Cardiac septum (tissue), 1 donor: ENCODE measurements at regions not wholly inside any gene's neighbourhood (a gene's known extent, or its start where the extent isn't known, plus 50 kb on each side); places are given as distances from the start of the nearest gene placed in this dataset.
"Not testable (repeated sequence)": the region's sequence is repeated elsewhere in the genome, so short reads cannot be mapped to it uniquely, and the experiment has no call there.

Source experiments
- DNase-seq: peaks from one replicate; pipeline ENCODE4 v3.0.0-alpha.2; 2020; ENCODE audit warnings: low spot score
- intact Hi-C: fragments of 100-400 bp; cut with DNase I; formaldehyde crosslinking; loops from one replicate; pipeline ENCODE4 v1.14.0; 2022
- donor health status: DM: no; HTN: no; CAD: no.

DNA sequence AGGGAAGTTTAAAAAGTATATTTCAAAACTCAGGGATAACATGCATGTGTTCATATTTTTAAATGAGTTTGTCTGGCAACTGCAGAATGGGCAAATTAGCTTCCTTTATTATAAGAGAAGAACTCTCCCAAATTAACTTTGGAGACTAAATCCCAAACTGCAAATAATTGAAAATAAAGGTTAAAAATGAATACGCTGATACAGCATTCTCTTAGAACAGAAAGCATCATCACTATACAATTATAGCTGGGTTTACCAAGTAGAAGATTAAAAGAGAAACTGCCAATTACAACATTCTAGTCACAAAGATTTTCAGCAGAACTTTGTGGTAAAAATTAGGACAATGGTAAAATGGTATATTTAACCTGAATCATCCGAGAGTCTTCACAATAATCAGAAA is 73.3 kb downstream of the OLFM4 start:
- no peak for DNase-seq
- intact Hi-C loops, result no loop called here

GRCh38 chr13:53104136-53104535 is 75.5 kb downstream of the OLFM4 start:
- DNase-seq, result no peak
- intact Hi-C loops, result no loop called here

DNA sequence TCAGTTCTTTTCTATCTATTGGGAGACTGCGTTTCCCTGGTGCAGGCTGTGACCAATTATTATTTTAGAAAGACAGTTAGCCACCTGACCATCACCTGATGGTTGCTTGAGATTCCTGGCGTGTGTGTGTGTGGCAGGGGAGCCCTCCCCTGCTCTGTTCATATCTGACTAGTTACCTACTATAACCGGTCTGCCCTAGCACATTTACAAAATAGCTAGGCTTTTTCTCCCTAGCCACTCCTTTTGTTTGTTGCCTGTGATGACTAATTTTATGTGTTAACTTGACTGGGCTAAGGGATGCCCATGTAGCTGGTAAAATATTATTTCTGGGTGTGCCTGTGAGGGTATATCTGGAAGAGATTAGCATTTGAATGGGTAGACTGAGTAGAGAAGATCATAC is 76.9 kb downstream of the OLFM4 start:
- intact Hi-C loops, result no loop called here

DNA sequence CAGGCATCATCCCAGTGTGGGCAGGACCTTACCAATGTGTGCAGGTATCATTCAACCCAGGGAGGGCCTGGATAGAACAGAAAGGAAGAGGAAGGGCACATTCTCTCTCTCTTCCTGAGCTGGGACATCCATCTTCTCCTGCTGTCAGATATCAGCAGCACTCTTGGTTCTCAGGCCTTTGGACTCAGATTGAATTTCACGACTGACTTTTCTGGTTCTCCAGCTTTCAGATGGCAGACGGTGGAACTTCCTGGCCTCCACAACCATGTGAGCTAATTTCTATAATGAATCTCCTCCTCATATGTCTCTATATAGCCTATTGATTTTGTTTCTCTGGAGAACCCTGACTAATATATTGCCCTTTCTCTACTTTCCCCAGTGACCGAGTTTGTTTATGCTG is 77.3 kb downstream of the OLFM4 start:
- no peak for DNase-seq
- intact Hi-C loops, result no loop called here

More for the DNA sequence above, 76.9 kb downstream of the OLFM4 start:
- DNase-seq, result no peak

DNA sequence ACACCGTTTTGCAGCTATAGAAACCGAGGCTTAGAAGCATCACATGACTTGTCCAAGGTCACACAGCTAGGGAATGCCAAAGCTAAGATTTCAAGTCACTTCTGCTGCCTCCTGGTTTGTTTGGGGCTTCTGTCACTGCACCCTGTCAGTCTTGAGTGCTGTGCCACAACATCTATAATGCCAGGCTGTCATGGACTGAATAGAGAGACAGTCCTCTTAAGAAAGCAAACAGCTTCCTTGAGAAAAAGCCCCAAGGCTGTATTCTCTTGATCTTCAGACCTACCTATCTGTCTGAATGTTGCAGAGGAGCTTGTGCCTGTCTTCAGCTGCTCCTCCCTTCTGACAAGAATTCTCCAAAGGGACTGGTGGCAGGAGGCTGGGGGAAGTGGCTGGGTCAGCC is 81.6 kb downstream of the OLFM4 start:
- intact Hi-C loops, result no loop called here
- no peak for DNase-seq

DNA sequence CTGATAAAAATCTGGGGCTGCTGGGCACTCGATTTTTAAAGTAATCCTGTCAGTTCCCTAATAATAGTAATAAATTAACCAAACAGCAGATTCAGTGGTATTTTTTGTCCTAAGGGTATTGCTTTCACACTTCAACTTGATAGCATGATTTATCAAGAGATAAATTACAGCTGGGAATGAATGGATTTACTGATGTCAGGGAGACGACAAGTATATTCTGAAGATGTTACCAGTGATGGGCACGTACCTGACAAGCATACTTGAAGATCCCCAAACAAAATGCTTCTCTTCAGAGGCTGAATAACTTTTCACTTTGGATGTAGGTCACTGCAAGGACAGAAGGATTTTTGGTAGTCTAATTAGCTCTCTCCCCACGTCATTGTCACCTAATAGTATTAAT is 82.0 kb downstream of the OLFM4 start:
- intact Hi-C loops, result no loop called here
- no peak for DNase-seq

DNA sequence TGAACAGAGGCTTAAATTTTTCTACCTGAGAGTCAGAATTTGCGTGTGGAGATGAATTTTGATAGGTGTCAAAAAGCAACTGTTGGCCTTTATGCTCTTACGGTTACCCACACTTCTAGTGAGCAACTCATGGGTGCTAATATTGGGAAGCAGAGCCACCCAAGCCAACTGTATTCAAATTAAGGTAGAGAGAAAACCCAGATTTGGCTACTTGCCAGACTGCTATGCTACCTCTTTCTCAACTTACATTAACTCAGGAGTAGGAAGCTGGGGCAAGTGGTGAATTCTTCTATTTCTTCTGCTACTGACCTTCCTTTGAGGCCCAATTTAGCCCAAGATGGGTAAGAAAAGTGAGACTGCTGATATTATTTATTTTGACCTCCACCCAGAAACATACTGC is 83.9 kb downstream of the OLFM4 start:
- no peak for DNase-seq

GRCh38 chr13:53117048-53117447 is 88.4 kb downstream of the OLFM4 start:
- DNase-seq, result not testable (repeated sequence)
- intact Hi-C loops, result loop anchor here (2.0 kb wide), 1 partner anchor 20 kb away; no protein-coding TSS in a partner anchor

More for the DNA sequence above, 83.9 kb downstream of the OLFM4 start:
- intact Hi-C loops, result no loop called here

GRCh38 chr13:53121131-53121773 is 92.6 kb downstream of the OLFM4 start:
- intact Hi-C loops, result no loop called here
- DNase-seq, result no peak

DNA sequence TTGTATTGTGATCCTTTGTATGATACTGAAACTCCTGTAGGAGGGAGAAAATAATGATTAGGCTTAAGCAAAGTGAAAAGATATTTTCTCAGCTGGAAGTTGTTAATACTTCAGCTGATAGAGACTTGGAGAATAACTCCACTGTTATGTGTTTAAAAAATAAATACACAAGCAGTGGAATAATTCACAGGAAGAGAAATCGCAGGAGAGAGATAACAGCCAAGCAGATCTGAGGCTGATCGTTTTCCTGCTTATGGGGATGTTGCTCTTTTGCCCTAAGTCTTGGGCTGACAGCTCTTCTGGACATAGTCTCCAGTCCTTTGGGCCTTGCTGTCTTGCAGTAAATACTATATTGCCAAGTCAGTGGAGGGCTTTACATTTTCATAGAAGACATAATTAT is 93.3 kb downstream of the OLFM4 start:
- intact Hi-C loops, result no loop called here
- DNase-seq, result no peak

- intact Hi-C loops, result no loop called here
- no peak for DNase-seq
These were observed 94.9 kb downstream of the OLFM4 start for GRCh38 chr13:53123536-53123935.

DNA sequence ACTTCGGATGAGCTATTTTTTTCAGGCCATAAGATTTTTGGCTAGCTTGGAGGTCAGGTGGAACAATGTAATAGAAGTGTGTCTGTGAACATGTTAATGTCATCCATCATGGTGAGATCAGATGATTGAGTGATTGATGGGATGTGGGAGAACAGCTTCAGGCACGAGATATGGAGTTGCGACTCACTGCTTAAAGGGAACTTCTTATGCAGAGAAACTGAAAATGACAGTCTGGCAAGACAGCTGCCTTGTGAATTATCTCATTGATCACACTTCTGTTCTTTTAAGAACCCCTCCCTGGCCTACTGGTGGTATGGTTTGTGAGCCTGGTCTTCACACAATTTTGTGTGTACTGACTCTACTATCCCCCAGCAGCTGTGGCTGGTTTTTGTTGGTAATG is 96.0 kb downstream of the OLFM4 start:
- intact Hi-C loops, result no loop called here
- DNase-seq, result no peak

DNA sequence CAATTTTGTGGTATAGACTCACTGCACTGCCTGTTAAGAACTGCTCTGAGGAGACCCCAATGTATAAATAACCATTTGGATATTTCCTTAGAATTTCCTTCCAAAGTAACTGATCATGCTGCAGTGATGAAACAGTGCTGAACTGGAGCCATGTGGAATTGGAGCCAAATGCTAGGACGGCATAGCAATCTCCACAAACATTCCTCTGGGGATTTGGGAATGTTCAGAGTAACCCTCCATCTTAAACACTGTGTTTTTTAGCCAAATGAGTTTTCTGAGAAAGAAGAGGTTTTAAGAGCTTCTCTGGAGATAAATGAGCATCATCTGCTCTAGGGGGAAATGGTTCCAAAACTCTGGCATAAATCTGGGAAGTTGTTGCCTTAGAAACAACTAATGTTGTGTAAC is 98.2 kb downstream of the OLFM4 start:
- no peak for DNase-seq
- intact Hi-C loops, result no loop called here

DNA sequence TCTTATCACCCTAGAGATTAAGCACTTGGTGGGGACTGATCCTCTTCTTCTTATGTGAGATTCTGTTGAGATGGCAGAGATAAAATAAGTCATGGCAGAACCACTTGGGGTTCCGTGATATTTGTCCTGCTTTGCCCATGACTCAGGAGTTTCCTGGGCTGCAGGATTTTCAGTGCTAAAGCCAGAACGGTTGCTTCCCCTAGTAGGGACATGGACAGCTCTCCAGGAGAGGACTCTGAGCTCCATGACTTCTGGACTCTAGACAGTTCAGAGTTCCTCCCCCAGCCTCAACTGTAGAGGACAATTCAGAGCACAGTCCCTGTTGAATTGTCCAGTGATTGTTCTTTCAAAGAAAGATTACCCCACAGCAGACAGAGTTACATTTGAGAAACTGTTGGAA is 98.8 kb downstream of the OLFM4 start:
- intact Hi-C loops, result no loop called here
- no peak for DNase-seq

DNA sequence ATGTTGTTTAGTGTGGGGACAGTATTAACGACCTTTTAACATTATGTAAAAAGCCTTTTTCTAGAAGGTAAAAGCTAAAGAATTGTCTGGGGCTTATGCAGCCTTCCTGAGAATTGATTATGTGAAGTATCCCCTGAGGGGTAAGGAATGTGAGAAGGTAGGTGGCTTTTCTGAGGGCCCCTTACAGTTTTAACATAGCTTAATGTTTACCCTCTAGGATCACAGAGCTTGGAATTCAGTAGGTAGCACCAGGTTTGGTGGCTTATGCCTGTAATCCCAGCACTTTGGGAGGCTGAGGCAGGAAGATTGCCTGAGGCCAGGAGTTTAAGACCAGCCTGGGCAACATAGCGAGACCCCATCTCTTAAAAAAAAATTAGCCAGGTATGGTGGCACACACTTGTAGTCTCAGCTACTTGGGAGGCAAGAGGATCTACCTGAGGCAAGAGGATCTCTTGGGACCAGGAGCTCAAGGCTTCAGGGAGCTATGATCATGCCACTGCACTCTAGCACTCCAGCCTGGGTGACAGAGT is 101.3 kb downstream of the OLFM4 start:
- intact Hi-C loops, result loop anchor here (10.0 kb wide), 1 partner anchor 165 kb away; no protein-coding TSS in a partner anchor
- no peak for DNase-seq

GRCh38 chr13:53131361-53131760 is 102.7 kb downstream of the OLFM4 start:
- intact Hi-C loops, result loop anchor here (10.0 kb wide), 1 partner anchor 167 kb away; no protein-coding TSS in a partner anchor
- DNase-seq, result no peak

- DNase-seq, result no peak
- intact Hi-C loops, result loop anchor here (10.0 kb wide), 1 partner anchor 170 kb away; no protein-coding TSS in a partner anchor
These were observed 106.7 kb downstream of the OLFM4 start for GRCh38 chr13:53135301-53135700.

- intact Hi-C loops, result loop anchor here (2.0 to 10.0 kb wide), 2 partner anchors 20 to 172 kb away; no protein-coding TSS in a partner anchor
- DNase-seq, result no peak
These were observed 108.1 kb downstream of the OLFM4 start for GRCh38 chr13:53136554-53137215.

GRCh38 chr13:53137779-53138178 is 109.2 kb downstream of the OLFM4 start:
- intact Hi-C loops, result loop anchor here (2.0 to 10.0 kb wide), 2 partner anchors 21 to 173 kb away; no protein-coding TSS in a partner anchor
- DNase-seq, result no peak

GRCh38 chr13:53138376-53139036 is 109.9 kb downstream of the OLFM4 start:
- intact Hi-C loops, result loop anchor here (10.0 kb wide), 1 partner anchor 174 kb away; no protein-coding TSS in a partner anchor
- no peak for DNase-seq
